Liver (tissue), 8 donors: ENCODE measurements at regions not wholly inside any gene's neighbourhood (a gene's known extent, or its start where the extent isn't known, plus 50 kb on each side); places are given as distances from the start of the nearest gene placed in this dataset.

ENCODE experiments used
- DNase-seq: peaks from one replicate; pipeline ENCODE4 v3.0.0-alpha.2; 2017; ENCODE audit warnings: low spot score
- H3K27ac ChIP-seq, 2 donors: one replicate each; pipeline ENCODE4 v1.7.0; 2013; ENCODE audit warnings: inconsistent platforms in 2 of 2, low read length in 2 of 2, control low read depth in 1 of 2, low read depth in 1 of 2, mild to moderate bottlenecking in 1 of 2
- H3K27me3 ChIP-seq, 4 donors: one replicate each; pipeline versions ENCODE4 v1.6.1 to v1.7.0; 2013; ENCODE audit warnings: low read length in 3 of 4, inconsistent platforms in 1 of 4, mild to moderate bottlenecking in 1 of 4, moderate library complexity in 1 of 4; ENCODE audit not compliant: control insufficient read depth in 4 of 4, insufficient read depth in 4 of 4
- H3K36me3 ChIP-seq, 4 donors: one replicate each; pipeline versions ENCODE4 v1.6.1 to v1.7.0; 2013; ENCODE audit warnings: low read length in 3 of 4, mild to moderate bottlenecking in 3 of 4, low read depth in 1 of 4, moderate library complexity in 1 of 4; ENCODE audit not compliant: control insufficient read depth in 4 of 4, insufficient read depth in 3 of 4
- H3K4me1 ChIP-seq, 4 donors: one replicate each; pipeline versions ENCODE4 v1.6.1 to v1.7.0; 2013; ENCODE audit warnings: low read length in 3 of 4, mild to moderate bottlenecking in 3 of 4, moderate library complexity in 1 of 4; ENCODE audit not compliant: control insufficient read depth in 4 of 4, insufficient read depth in 4 of 4
- H3K4me3 ChIP-seq, 3 donors: one replicate each; pipeline versions ENCODE4 v1.6.1 to v1.7.0; 2013; ENCODE audit warnings: low read length in 3 of 3, control low read depth in 1 of 3, low read depth in 1 of 3, mild to moderate bottlenecking in 1 of 3
- H3K9ac ChIP-seq, 2 donors: one replicate each; pipeline ENCODE4 v1.7.0; 2013; ENCODE audit warnings: low read length in 2 of 2, mild to moderate bottlenecking in 2 of 2, moderate library complexity in 2 of 2, control low read depth in 1 of 2, low read depth in 1 of 2
- H3K9me3 ChIP-seq, 4 donors: one replicate each; pipeline versions ENCODE4 v1.6.1 to v1.7.0; 2013; ENCODE audit warnings: low read length in 3 of 4; ENCODE audit not compliant: control insufficient read depth in 4 of 4
- ATF3 ChIP-seq: IDR thresholded peaks from 2 replicates; pipeline ENCODE4 v1.6.1; 2016; ENCODE audit warnings: antibody characterized with exemption
- CTCF ChIP-seq: fragments of 150-350 bp; IDR thresholded peaks from 2 replicates; pipeline ENCODE4 v1.5.1; 2017; ENCODE audit warnings: improper control_type of control experiment, low read depth, low read length; ENCODE audit not compliant: missing input control
- FOXA2 ChIP-seq: IDR thresholded peaks from 2 replicates; pipeline ENCODE4 v1.6.1; 2016; ENCODE audit warnings: antibody characterized with exemption
- HNF4A ChIP-seq, 2 donors: conservative IDR thresholded peaks; 2 replicates each; pipeline ENCODE4 v1.6.1; 2016; ENCODE audit warnings: antibody characterized with exemption in 2 of 2, mild to moderate bottlenecking in 2 of 2
- HNF4G ChIP-seq: IDR thresholded peaks from 2 replicates; pipeline ENCODE4 v1.6.1; 2016; ENCODE audit warnings: antibody characterized with exemption
- JUND ChIP-seq, 2 donors: IDR thresholded peaks; 2 replicates each; pipeline ENCODE4 v1.6.1; 2016; ENCODE audit warnings: antibody characterized with exemption in 2 of 2
- MAX ChIP-seq: IDR thresholded peaks from 2 replicates; pipeline ENCODE4 v1.6.1; 2016; ENCODE audit warnings: antibody characterized with exemption
- RAD21 ChIP-seq, 2 donors: IDR thresholded peaks; 2 replicates each; pipeline ENCODE4 v1.6.1; 2016; ENCODE audit warnings: antibody characterized with exemption in 2 of 2, mild to moderate bottlenecking in 2 of 2
- REST ChIP-seq: IDR thresholded peaks from 2 replicates; pipeline ENCODE4 v1.6.1; 2016; ENCODE audit warnings: antibody characterized with exemption, mild to moderate bottlenecking
- SP1 ChIP-seq: IDR thresholded peaks from 2 replicates; pipeline ENCODE4 v1.6.1; 2018; ENCODE audit warnings: antibody characterized with exemption, mild to moderate bottlenecking
- TAF1 ChIP-seq: conservative IDR thresholded peaks from 2 replicates; pipeline ENCODE4 v1.6.1; 2016; ENCODE audit warnings: antibody characterized with exemption, mild to moderate bottlenecking
- YY1 ChIP-seq: IDR thresholded peaks from 2 replicates; pipeline ENCODE4 v1.6.1; 2016; ENCODE audit warnings: antibody characterized with exemption, mild to moderate bottlenecking
- ZBTB33 ChIP-seq: IDR thresholded peaks from 2 replicates; pipeline ENCODE4 v1.6.1; 2016; ENCODE audit warnings: antibody characterized with exemption
- WGBS: extraction: QIAGEN DNeasy Blood & Tissue Kit; methylation state at CpG from one replicate; pipeline ENCODE4 v1.1.7; 2013; 5-methylcytosine and 5-hydroxymethylcytosine counted together
- donor health status: healthy.
- donor health status: healthy.
- donor health status: healthy.
- donor health status: healthy.
- donor health status: healthy.

GRCh38 chr7:57308631-57309408, 141.2 kb upstream of the ZNF716 start:
- no peak overlapping the region for H3K9ac ChIP-seq
- H3K4me1 ChIP-seq = peaks cover 0 to 3% (median 0%) of the 10 kb centered on the region in 4 donors
- TF ChIP-seq CTCF (peak; percentile 54), FOXA2 (no peak), HNF4G (no peak), RAD21 (IDR thresholded peaks at IDR 0.05) (peak; percentile 68 to 76), JUND (IDR thresholded peaks at IDR 0.05) (no peak)
- WGBS = 56% methylated on average over 20 of the region's 20 CpGs
- peaks cover 0 to 10% (median 3%) of the 10 kb centered on the region in 4 donors for H3K9me3 ChIP-seq
- no peaks in the 10 kb centered on the region for H3K27me3 ChIP-seq
- H3K36me3 ChIP-seq = no peaks in the 10 kb centered on the region
- no peak overlapping the region for H3K27ac ChIP-seq
- no peak for DNase-seq
- no peak overlapping the region for H3K4me3 ChIP-seq

- no peak for DNase-seq
- Histone ChIP-seq H3K4me3 (no peak overlapping the region), H3K4me1 (no peaks in the 10 kb centered on the region), H3K27me3 (no peaks in the 10 kb centered on the region), H3K27ac (no peak overlapping the region), H3K9me3 (peaks cover 5 to 11% (median 7%) of the 10 kb centered on the region in 4 donors), H3K36me3 (no peaks in the 10 kb centered on the region), H3K9ac (no peak overlapping the region)
- 84% methylated on average over 4 of the region's 4 CpGs for WGBS
- no peak for TF ChIP-seq HNF4G
- no peak for TF ChIP-seq CTCF
- no peak for TF ChIP-seq FOXA2
- no peak for TF ChIP-seq TAF1
- no peak for TF ChIP-seq HNF4A (conservative IDR thresholded peaks at IDR 0.05)
- TF ChIP-seq YY1 = no peak
These were observed 122.9 kb upstream of the ZNF716 start for GRCh38 chr7:57327081-57327480.

GRCh38 chr7:57328457-57328856, 121.5 kb upstream of the ZNF716 start:
- H3K27me3 ChIP-seq = no peaks in the 10 kb centered on the region
- peaks cover 2 to 12% (median 6%) of the 10 kb centered on the region in 4 donors for H3K9me3 ChIP-seq
- 82% methylated on average over 11 of the region's 11 CpGs for WGBS
- no peak overlapping the region for H3K4me3 ChIP-seq
- H3K9ac ChIP-seq = no peak overlapping the region
- no peaks in the 10 kb centered on the region for H3K36me3 ChIP-seq
- no peak overlapping the region for H3K27ac ChIP-seq
- no peaks in the 10 kb centered on the region for H3K4me1 ChIP-seq
- no peak for DNase-seq
- TF ChIP-seq ATF3 (no peak), MAX (no peak), HNF4G (no peak), REST (no peak), ZBTB33 (no peak), SP1 (no peak), JUND (IDR thresholded peaks at IDR 0.05) (no peak), HNF4A (conservative IDR thresholded peaks at IDR 0.05) (no peak), TAF1 (no peak)
